WTC11 (cell line): ENCODE measurements at regions not wholly inside any gene's neighbourhood (a gene's known extent, or its start where the extent isn't known, plus 50 kb on each side); places are given as distances from the start of the nearest gene placed in this dataset.

Experiments used
- ATAC-seq: fragments of 200-7000 bp; cut with Tn5 transposase; 2 replicates; pipeline ENCODE4 v1.10.0; 2021; ENCODE audit warnings: mild to moderate bottlenecking, moderate library complexity
- CTCF ChIA-PET: fragments of 300-600 bp; sonication (Branson Sonifier 250); formaldehyde crosslinking; loops from one replicate; lab custom pipeline; 2021; ENCODE audit warnings: antibody characterized with exemption; lab: Charles Lee
- POLR2A ChIA-PET: fragments of 350-600 bp; sonication (Branson Sonifier 250); formaldehyde crosslinking; loops from one replicate; lab custom pipeline; 2021; ENCODE audit warnings: antibody characterized with exemption; lab: Charles Lee
- DNase-seq: peaks from one replicate; pipeline ENCODE4 v3.0.0; 2021; ENCODE audit warnings: low spot score
- H3K27ac Mint-ChIP-seq: 2 replicates; pipeline ENCODE4 v1.8.0; 2021; ENCODE audit warnings: mixed read lengths
- H3K27me3 Mint-ChIP-seq: 2 replicates; pipeline ENCODE4 v1.8.0; 2021; ENCODE audit warnings: low read depth, mild to moderate bottlenecking, moderate library complexity, mixed read lengths
- H3K36me3 Mint-ChIP-seq: 2 replicates; pipeline ENCODE4 v1.8.0; 2021; ENCODE audit warnings: mixed read lengths
- H3K4me1 Mint-ChIP-seq: 2 replicates; pipeline ENCODE4 v1.8.0; 2022; ENCODE audit warnings: mixed read lengths
- H3K4me3 Mint-ChIP-seq: 2 replicates; pipeline ENCODE4 v1.8.0; 2021; ENCODE audit warnings: mild to moderate bottlenecking, moderate library complexity, mixed read lengths
- H3K9me3 Mint-ChIP-seq: 2 replicates; pipeline ENCODE4 v1.8.0; 2021; ENCODE audit warnings: mixed read lengths
- ATF6 ChIP-seq: sonication (generic); formaldehyde crosslinking; IDR thresholded peaks from 2 replicates; pipeline ENCODE4 v1.8.1; 2023; ENCODE audit warnings: mild to moderate bottlenecking, missing genetic modification reagents
- ETV6 ChIP-seq: sonication (generic); formaldehyde crosslinking; IDR thresholded peaks from 2 replicates; pipeline ENCODE4 v1.8.1; 2022; ENCODE audit warnings: mild to moderate bottlenecking, missing genetic modification reagents
- FOXP1 ChIP-seq: sonication (generic); formaldehyde crosslinking; IDR thresholded peaks from 2 replicates; pipeline ENCODE4 v1.8.0; 2022; ENCODE audit warnings: missing genetic modification reagents, mild to moderate bottlenecking, moderate library complexity, borderline replicate concordance
- GABPB1 ChIP-seq: sonication (generic); formaldehyde crosslinking; IDR thresholded peaks from 2 replicates; pipeline ENCODE4 v1.8.1; 2023; ENCODE audit warnings: mild to moderate bottlenecking, missing genetic modification reagents
- HMGA2 ChIP-seq: fragments of 250-450 bp; sonication (Bioruptor Pico); IDR thresholded peaks from 2 replicates; pipeline ENCODE4 v1.4.0; 2021; ENCODE audit warnings: mild to moderate bottlenecking, moderate library complexity
- IRF2 ChIP-seq: sonication (generic); formaldehyde crosslinking; IDR thresholded peaks from 2 replicates; pipeline ENCODE4 v1.8.0; 2022; ENCODE audit warnings: low read depth, missing genetic modification reagents, borderline replicate concordance
- MAX ChIP-seq: sonication (generic); formaldehyde crosslinking; IDR thresholded peaks from 2 replicates; pipeline ENCODE4 v1.8.0; 2022; ENCODE audit warnings: mild to moderate bottlenecking, missing genetic modification reagents
- MXD4 ChIP-seq: fragments of 250-450 bp; sonication (Bioruptor Pico); IDR thresholded peaks from 2 replicates; pipeline ENCODE4 v1.8.0; 2021; ENCODE audit warnings: mild to moderate bottlenecking, moderate library complexity, borderline replicate concordance
- NR2C2 ChIP-seq: sonication (generic); formaldehyde crosslinking; IDR thresholded peaks from 2 replicates; pipeline ENCODE4 v1.8.0; 2022; ENCODE audit warnings: mild to moderate bottlenecking, missing genetic modification reagents
- USF1 ChIP-seq: sonication (generic); formaldehyde crosslinking; IDR thresholded peaks from 2 replicates; pipeline ENCODE4 v1.8.0; 2022; ENCODE audit warnings: mild to moderate bottlenecking, missing genetic modification reagents
- ZMAT4 ChIP-seq: fragments of 250-450 bp; sonication (Bioruptor Pico); IDR thresholded peaks from 2 replicates; pipeline ENCODE4 v1.9.0; 2021; ENCODE audit warnings: mild to moderate bottlenecking
- ZSCAN18 ChIP-seq: fragments of 250-450 bp; sonication (Bioruptor Pico); IDR thresholded peaks from 2 replicates; pipeline ENCODE4 v2.1.2; 2022; ENCODE audit warnings: mild to moderate bottlenecking, moderate library complexity
- TF ChIP-seq, protein P1 (sequence below): sonication (generic); formaldehyde crosslinking; IDR thresholded peaks from 2 replicates; pipeline ENCODE4 v1.8.0; 2022; ENCODE audit warnings: missing genetic modification reagents
- TF ChIP-seq, protein P2 (sequence below): sonication (generic); formaldehyde crosslinking; IDR thresholded peaks from 2 replicates; pipeline ENCODE4 v1.8.1; 2022; ENCODE audit warnings: low read depth, missing genetic modification reagents, borderline replicate concordance

DNA sequence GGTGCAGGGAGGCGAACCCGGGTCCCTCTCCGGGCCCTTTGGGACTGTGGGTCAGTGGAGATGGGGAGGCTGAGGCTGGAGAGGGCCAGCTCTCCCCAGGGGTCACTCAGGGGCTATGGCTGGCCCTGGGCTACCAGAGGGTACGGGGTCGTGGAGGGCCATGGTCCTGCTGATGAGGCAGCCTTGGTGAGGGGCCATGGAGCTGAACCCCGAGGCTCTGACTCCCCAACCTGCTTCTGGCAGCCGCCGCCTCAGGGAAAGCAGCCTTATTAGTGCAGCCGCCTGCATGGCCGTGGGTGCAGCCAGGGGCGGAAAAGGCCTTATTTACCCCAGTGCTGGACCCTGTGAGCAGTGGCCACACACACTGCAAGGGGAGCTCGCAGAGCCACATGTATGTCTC is 139.4 kb downstream of the MIAT start (continued):
- TF ChIP-seq, protein P1, sequence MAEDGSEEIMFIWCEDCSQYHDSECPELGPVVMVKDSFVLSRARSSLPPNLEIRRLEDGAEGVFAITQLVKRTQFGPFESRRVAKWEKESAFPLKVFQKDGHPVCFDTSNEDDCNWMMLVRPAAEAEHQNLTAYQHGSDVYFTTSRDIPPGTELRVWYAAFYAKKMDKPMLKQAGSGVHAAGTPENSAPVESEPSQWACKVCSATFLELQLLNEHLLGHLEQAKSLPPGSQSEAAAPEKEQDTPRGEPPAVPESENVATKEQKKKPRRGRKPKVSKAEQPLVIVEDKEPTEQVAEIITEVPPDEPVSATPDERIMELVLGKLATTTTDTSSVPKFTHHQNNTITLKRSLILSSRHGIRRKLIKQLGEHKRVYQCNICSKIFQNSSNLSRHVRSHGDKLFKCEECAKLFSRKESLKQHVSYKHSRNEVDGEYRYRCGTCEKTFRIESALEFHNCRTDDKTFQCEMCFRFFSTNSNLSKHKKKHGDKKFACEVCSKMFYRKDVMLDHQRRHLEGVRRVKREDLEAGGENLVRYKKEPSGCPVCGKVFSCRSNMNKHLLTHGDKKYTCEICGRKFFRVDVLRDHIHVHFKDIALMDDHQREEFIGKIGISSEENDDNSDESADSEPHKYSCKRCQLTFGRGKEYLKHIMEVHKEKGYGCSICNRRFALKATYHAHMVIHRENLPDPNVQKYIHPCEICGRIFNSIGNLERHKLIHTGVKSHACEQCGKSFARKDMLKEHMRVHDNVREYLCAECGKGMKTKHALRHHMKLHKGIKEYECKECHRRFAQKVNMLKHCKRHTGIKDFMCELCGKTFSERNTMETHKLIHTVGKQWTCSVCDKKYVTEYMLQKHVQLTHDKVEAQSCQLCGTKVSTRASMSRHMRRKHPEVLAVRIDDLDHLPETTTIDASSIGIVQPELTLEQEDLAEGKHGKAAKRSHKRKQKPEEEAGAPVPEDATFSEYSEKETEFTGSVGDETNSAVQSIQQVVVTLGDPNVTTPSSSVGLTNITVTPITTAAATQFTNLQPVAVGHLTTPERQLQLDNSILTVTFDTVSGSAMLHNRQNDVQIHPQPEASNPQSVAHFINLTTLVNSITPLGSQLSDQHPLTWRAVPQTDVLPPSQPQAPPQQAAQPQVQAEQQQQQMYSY = no peak
- no peak for TF ChIP-seq IRF2
- TF ChIP-seq, all 79 proteins: peak for 0

GRCh38 chr22:26797910-26798309 is 140.5 kb downstream of the MIAT start:
- peak; percentile 39 for ATAC-seq
- Mint-ChIP-seq H3K36me3 (no peaks in the 10 kb centered on the region), H3K4me1 (peaks cover 20% of the 10 kb centered on the region), H3K27me3 (no peaks in the 10 kb centered on the region), H3K9me3 (peaks cover 4% of the 10 kb centered on the region; the same call in 1 of the 2 replicates), H3K27ac (no peak overlapping the region; the same call in 1 of the 2 replicates), H3K4me3 (no peak overlapping the region)
- no peak for TF ChIP-seq ZMAT4 (CRISPR knock-in tag)
- no peak for TF ChIP-seq HMGA2
- TF ChIP-seq ATF6 (CRISPR knock-in tag) = no peak
- peak; percentile 57 for DNase-seq
- POLR2A ChIA-PET = no interaction called here
- CTCF ChIA-PET = interaction anchor here (1.0 to 1.1 kb wide), 2 partner anchors 31 to 54 kb away, joined by 3 read pairs; no protein-coding TSS in a partner anchor

DNA sequence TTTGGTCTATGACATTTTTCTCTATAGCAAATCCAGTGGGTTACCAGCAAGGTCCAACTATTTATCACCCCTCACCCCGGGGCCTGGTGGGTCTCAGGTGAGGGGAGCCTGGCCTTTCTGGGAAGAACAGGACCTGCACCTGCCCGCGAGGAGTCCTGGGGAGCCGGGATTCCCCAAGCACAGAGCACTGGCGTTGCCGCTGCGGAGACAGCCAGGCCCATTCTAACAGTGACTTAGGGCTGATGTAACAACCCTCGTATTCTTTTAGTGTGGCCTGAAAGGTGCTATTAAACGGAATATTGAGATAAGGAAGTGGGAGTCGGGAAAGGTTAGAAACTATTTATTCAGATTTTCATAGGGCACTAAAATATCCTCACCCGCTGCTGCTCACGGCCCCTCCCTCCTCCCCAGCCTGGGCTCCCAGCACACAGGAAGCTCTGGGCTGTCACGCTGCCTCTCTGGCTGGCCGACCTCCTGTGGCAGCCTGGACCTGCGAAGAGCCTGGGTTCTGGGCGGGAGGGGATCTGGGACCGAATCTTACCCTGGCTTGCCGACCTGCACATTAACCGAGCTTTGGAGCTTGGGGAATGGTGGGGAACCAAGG is 141.2 kb downstream of the MIAT start:
- H3K36me3 Mint-ChIP-seq = no peaks in the 10 kb centered on the region
- 0 out of 2 replicates have a peak overlapping the region, but pooled peaks have one; percentile 22 for H3K27ac Mint-ChIP-seq
- DNase-seq (peak; percentile 32), ATAC-seq (peak; percentile 18; the same call in 1 of the 2 replicates)
- CTCF ChIA-PET = interaction anchor here (0.7 to 1.0 kb wide), 3 partner anchors 24 to 760 kb away, joined by 3 read pairs; no protein-coding TSS in a partner anchor
- POLR2A ChIA-PET = no interaction called here
- H3K9me3 Mint-ChIP-seq = peaks cover 4% of the 10 kb centered on the region; the same call in 1 of the 2 replicates
- peaks cover 20% of the 10 kb centered on the region for H3K4me1 Mint-ChIP-seq
- H3K4me3 Mint-ChIP-seq = no peak overlapping the region
- no peaks in the 10 kb centered on the region for H3K27me3 Mint-ChIP-seq
- no peak for TF ChIP-seq NR2C2 (CRISPR knock-in tag)
- TF ChIP-seq, protein P2, sequence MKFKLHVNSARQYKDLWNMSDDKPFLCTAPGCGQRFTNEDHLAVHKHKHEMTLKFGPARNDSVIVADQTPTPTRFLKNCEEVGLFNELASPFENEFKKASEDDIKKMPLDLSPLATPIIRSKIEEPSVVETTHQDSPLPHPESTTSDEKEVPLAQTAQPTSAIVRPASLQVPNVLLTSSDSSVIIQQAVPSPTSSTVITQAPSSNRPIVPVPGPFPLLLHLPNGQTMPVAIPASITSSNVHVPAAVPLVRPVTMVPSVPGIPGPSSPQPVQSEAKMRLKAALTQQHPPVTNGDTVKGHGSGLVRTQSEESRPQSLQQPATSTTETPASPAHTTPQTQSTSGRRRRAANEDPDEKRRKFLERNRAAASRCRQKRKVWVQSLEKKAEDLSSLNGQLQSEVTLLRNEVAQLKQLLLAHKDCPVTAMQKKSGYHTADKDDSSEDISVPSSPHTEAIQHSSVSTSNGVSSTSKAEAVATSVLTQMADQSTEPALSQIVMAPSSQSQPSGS (CRISPR knock-in tag) = no peak
- TF ChIP-seq FOXP1 (CRISPR knock-in tag) = no peak
- no peak for TF ChIP-seq ETV6 (CRISPR knock-in tag)
- no peak for TF ChIP-seq MAX (CRISPR knock-in tag)
- no peak for TF ChIP-seq USF1 (CRISPR knock-in tag)
- no peak for TF ChIP-seq MXD4
- no peak for TF ChIP-seq ZSCAN18 (CRISPR knock-in tag)
- TF ChIP-seq GABPB1 (CRISPR knock-in tag) = no peak
